ENCODE measurements at regions not wholly inside any gene's neighbourhood (a gene's known extent, or its start where the extent isn't known, plus 50 kb on each side); places are given as distances from the start of the nearest gene placed in this dataset.

GRCh38 chr2:118721817-118722551, 125.5 kb downstream of the EN1 start:
- H3K4me2 ChIP-seq (ENCODE audit: low read depth, low read length, poor library complexity, severe bottlenecking) = no peak overlapping the region

GRCh38 chr2:118720866-118721265, 126.6 kb downstream of the EN1 start:
- Histone ChIP-seq H3K9me2 (replicated peaks; ENCODE audit: insufficient read depth, low read length) (no peaks in the 10 kb centered on the region), H3K9ac (ENCODE audit: low read length) (no peak overlapping the region), H2AFZ (ENCODE audit: low read depth, low read length, severe bottlenecking) (no peak overlapping the region), H4K20me1 (ENCODE audit: low read depth, low read length) (no peaks in the 10 kb centered on the region), H3K4me2 (ENCODE audit: low read depth, low read length, poor library complexity, severe bottlenecking) (no peak overlapping the region), H3K9me3 (ENCODE audit: insufficient read depth, low read length) (no peaks in the 10 kb centered on the region), H3F3A (ENCODE audit: insufficient read depth) (no peaks in the 10 kb centered on the region), H3K36me3 (ENCODE audit: low read length) (no peaks in the 10 kb centered on the region), H3K27me3 (ENCODE audit: low read length) (no peaks in the 10 kb centered on the region), H3K79me2 (ENCODE audit: insufficient read depth, low read length) (no peaks in the 10 kb centered on the region), H3K27ac (ENCODE audit: low read depth, low read length) (no peak overlapping the region), H3K4me3 (ENCODE audit: insufficient read depth, low read length, poor library complexity, severe bottlenecking) (no peak overlapping the region)
- no peak for TF ChIP-seq EZH2phosphoT487 (conservative IDR thresholded peaks at IDR 0.05; ENCODE audit: low read length)
- no peak for TF ChIP-seq CTCF (IDR thresholded peaks at IDR 0.05; ENCODE audit: insufficient read depth, low read length, poor library complexity, severe bottlenecking)

More at GRCh38 chr2:118721817-118722551, 125.5 kb downstream of the EN1 start:
- Histone ChIP-seq H3K27me3 (ENCODE audit: low read length) (no peaks in the 10 kb centered on the region), H3K79me2 (ENCODE audit: insufficient read depth, low read length) (no peaks in the 10 kb centered on the region), H4K20me1 (ENCODE audit: low read depth, low read length) (no peaks in the 10 kb centered on the region), H3F3A (ENCODE audit: insufficient read depth) (no peaks in the 10 kb centered on the region), H3K4me3 (ENCODE audit: insufficient read depth, low read length, poor library complexity, severe bottlenecking) (no peak overlapping the region), H3K9me3 (ENCODE audit: insufficient read depth, low read length) (no peaks in the 10 kb centered on the region), H3K9me2 (replicated peaks; ENCODE audit: insufficient read depth, low read length) (no peaks in the 10 kb centered on the region), H3K27ac (ENCODE audit: low read depth, low read length) (no peak overlapping the region), H3K9ac (ENCODE audit: low read length) (no peak overlapping the region), H3K36me3 (ENCODE audit: low read length) (no peaks in the 10 kb centered on the region), H2AFZ (ENCODE audit: low read depth, low read length, severe bottlenecking) (no peak overlapping the region)
- TF ChIP-seq EZH2phosphoT487 (conservative IDR thresholded peaks at IDR 0.05; ENCODE audit: low read length) = no peak
- no peak for TF ChIP-seq CTCF (IDR thresholded peaks at IDR 0.05; ENCODE audit: insufficient read depth, low read length, poor library complexity, severe bottlenecking)

GRCh38 chr2:118718921-118719320, 128.5 kb downstream of the EN1 start:
- no peaks in the 10 kb centered on the region for H3K79me2 ChIP-seq (ENCODE audit: insufficient read depth, low read length)
- no peak overlapping the region for H3K4me3 ChIP-seq (ENCODE audit: insufficient read depth, low read length, poor library complexity, severe bottlenecking)
- no peaks in the 10 kb centered on the region for H3F3A ChIP-seq (ENCODE audit: insufficient read depth)
- H3K27me3 ChIP-seq (ENCODE audit: low read length) = no peaks in the 10 kb centered on the region
- no peaks in the 10 kb centered on the region for H3K36me3 ChIP-seq (ENCODE audit: low read length)
- H3K9me3 ChIP-seq (ENCODE audit: insufficient read depth, low read length) = no peaks in the 10 kb centered on the region
- no peak overlapping the region for H3K4me2 ChIP-seq (ENCODE audit: low read depth, low read length, poor library complexity, severe bottlenecking)
- no peaks in the 10 kb centered on the region for H3K9me2 ChIP-seq (replicated peaks; ENCODE audit: insufficient read depth, low read length)
- H4K20me1 ChIP-seq (ENCODE audit: low read depth, low read length) = no peaks in the 10 kb centered on the region
- H3K9ac ChIP-seq (ENCODE audit: low read length) = no peak overlapping the region
- H3K27ac ChIP-seq (ENCODE audit: low read depth, low read length) = no peak overlapping the region
- H2AFZ ChIP-seq (ENCODE audit: low read depth, low read length, severe bottlenecking) = no peak overlapping the region
- no peak for TF ChIP-seq CTCF (IDR thresholded peaks at IDR 0.05; ENCODE audit: insufficient read depth, low read length, poor library complexity, severe bottlenecking)
- TF ChIP-seq EZH2phosphoT487 (conservative IDR thresholded peaks at IDR 0.05; ENCODE audit: low read length) = no peak

All from SU-DHL-6 (cell line).